ENCODE measurements at regions not wholly inside any gene's neighbourhood (a gene's known extent, or its start where the extent isn't known, plus 50 kb on each side); places are given as distances from the start of the nearest gene placed in this dataset.

DNA sequence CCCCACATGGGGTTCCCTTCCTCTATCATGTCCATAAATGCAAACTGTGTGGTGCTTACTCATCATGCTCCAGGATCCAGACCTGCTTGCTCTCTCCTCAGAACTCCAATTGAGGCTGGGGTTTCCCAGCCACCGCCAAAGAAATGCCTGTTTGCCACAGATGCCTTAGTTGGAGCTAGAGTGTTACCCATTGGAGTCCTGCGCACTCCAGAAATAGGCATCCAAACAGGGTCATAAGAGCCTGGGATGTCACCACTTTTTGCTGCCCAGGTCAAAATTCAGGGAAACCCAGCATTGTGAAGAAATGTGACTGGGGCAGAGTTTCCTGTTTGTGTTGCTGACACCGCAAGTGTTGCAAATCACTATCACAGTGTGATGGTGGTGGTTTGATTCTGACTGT lies 60.7 kb upstream of the SPDL1 start (continued):
- no peak for TF ChIP-seq ATF3 (IDR thresholded peaks at IDR 0.05)
- no peak for TF ChIP-seq ELF1 (IDR thresholded peaks at IDR 0.05; ENCODE audit: borderline replicate concordance, low read depth)
- TF ChIP-seq TCF7L2 (IDR thresholded peaks at IDR 0.05; ENCODE audit: borderline replicate concordance, extremely low read depth, insufficient read depth, insufficient read length): no peak
- no peak for TF ChIP-seq CEBPB (IDR thresholded peaks at IDR 0.05; ENCODE audit: low read depth)
- TF ChIP-seq MAX (IDR thresholded peaks at IDR 0.05): no peak

- no peak for ATAC-seq
- BruUV-seq (replicated peaks): no TSS peak
- CTCF ChIA-PET: no interaction called here
- Histone ChIP-seq H3K27me3 (ENCODE audit: insufficient read depth, low read length) (no peaks in the 10 kb centered on the region), H3K79me2 (ENCODE audit: insufficient read depth, low read length) (no peaks in the 10 kb centered on the region), H2AFZ (ENCODE audit: low read depth, low read length, poor library complexity, severe bottlenecking) (no peak overlapping the region), H3K4me3 (replicated peaks in 1 of 2; ENCODE audit: low read depth in 1 of 2, low read length in 2 of 2) (no peak overlapping the region), H3K9ac (ENCODE audit: low read length) (no peak overlapping the region), H3K27ac (ENCODE audit: low read depth, low read length) (no peak overlapping the region), H3K4me1 (ENCODE audit: control insufficient read depth in 1 of 2, insufficient read depth in 2 of 2, low read length in 2 of 2) (no peaks in the 10 kb centered on the region), H3K4me2 (ENCODE audit: low read length) (no peak overlapping the region), H3K9me2 (ENCODE audit: insufficient read depth) (no peaks in the 10 kb centered on the region), H3K36me3 (ENCODE audit: control insufficient read depth in 1 of 2, insufficient read depth in 2 of 2, low read length in 2 of 2) (no peaks in the 10 kb centered on the region), H3K9me3 (ENCODE audit: control insufficient read depth in 1 of 2, insufficient read depth in 1 of 2, low read depth in 1 of 2, low read length in 2 of 2) (no peaks in the 10 kb centered on the region), H4K20me1 (ENCODE audit: insufficient read depth) (no peaks in the 10 kb centered on the region)
- POLR2A ChIA-PET: no interaction called here
- RAD21 ChIA-PET (ENCODE audit: low non-redundant PET in 1 of 2, low total read pairs in 2 of 2, uncharacterized antibody in 2 of 2, unreplicated experiment in 2 of 2): no interaction called here
- no peak for TF ChIP-seq EZH2 (IDR thresholded peaks at IDR 0.05)
- no peak for TF ChIP-seq POLR2A (IDR thresholded peaks at IDR 0.05; ENCODE audit: borderline replicate concordance, extremely low read depth, insufficient read depth, insufficient read length)
- intact Hi-C loops (cut with micrococcal nuclease): no loop called here
- no peak for DNase-seq (ENCODE audit: low read depth, low spot score)
These were observed 62.1 kb upstream of the SPDL1 start for GRCh38 chr5:169521366-169521983.

- H3K4me3 ChIP-seq (replicated peaks in 1 of 2; ENCODE audit: low read depth in 1 of 2, low read length in 2 of 2): no peak overlapping the region
- no peaks in the 10 kb centered on the region for H3K79me2 ChIP-seq (ENCODE audit: insufficient read depth, low read length)
- no peaks in the 10 kb centered on the region for H3K9me2 ChIP-seq (ENCODE audit: insufficient read depth)
- no peaks in the 10 kb centered on the region for H3K27me3 ChIP-seq (ENCODE audit: insufficient read depth, low read length)
- H3K9me3 ChIP-seq (ENCODE audit: control insufficient read depth in 1 of 2, insufficient read depth in 1 of 2, low read depth in 1 of 2, low read length in 2 of 2): no peaks in the 10 kb centered on the region
- no TSS peak for BruUV-seq (replicated peaks)
- ChIA-PET POLR2A (no interaction called here), RAD21 (ENCODE audit: low non-redundant PET in 1 of 2, low total read pairs in 2 of 2, uncharacterized antibody in 2 of 2, unreplicated experiment in 2 of 2) (no interaction called here), CTCF (no interaction called here)
- no peak for DNase-seq (ENCODE audit: low read depth, low spot score)
- H3K36me3 ChIP-seq (ENCODE audit: control insufficient read depth in 1 of 2, insufficient read depth in 2 of 2, low read length in 2 of 2): no peaks in the 10 kb centered on the region
- no peak for TF ChIP-seq POLR2AphosphoS5 (IDR thresholded peaks at IDR 0.05; ENCODE audit: low read depth, low read length)
- no peak for TF ChIP-seq SP1 (IDR thresholded peaks at IDR 0.05; ENCODE audit: low read depth)
- no peak for TF ChIP-seq EZH2 (IDR thresholded peaks at IDR 0.05)
- no peak for TF ChIP-seq YY1 (IDR thresholded peaks at IDR 0.05; ENCODE audit: extremely low read depth, insufficient replicate concordance, low read depth, low read length)
- TF ChIP-seq ELF1 (IDR thresholded peaks at IDR 0.05; ENCODE audit: borderline replicate concordance, low read depth): no peak
- TF ChIP-seq RAD21 (IDR thresholded peaks at IDR 0.05; ENCODE audit: low read depth): no peak
- TF ChIP-seq CTCF (IDR thresholded peaks at IDR 0.05 in 2 of 3, conservative IDR thresholded peaks at IDR 0.05 in 1 of 3; ENCODE audit: borderline replicate concordance in 1 of 3, insufficient read depth in 1 of 3, low read depth in 2 of 3, low read length in 2 of 3): no peak
- intact Hi-C loops (cut with micrococcal nuclease): no loop called here
- H3K4me1 ChIP-seq (ENCODE audit: control insufficient read depth in 1 of 2, insufficient read depth in 2 of 2, low read length in 2 of 2): no peaks in the 10 kb centered on the region
- H3K9ac ChIP-seq (ENCODE audit: low read length): no peak overlapping the region
- no peak overlapping the region for H3K4me2 ChIP-seq (ENCODE audit: low read length)
- H3K27ac ChIP-seq (ENCODE audit: low read depth, low read length): no peak overlapping the region
- ATAC-seq: no peak
- H2AFZ ChIP-seq (ENCODE audit: low read depth, low read length, poor library complexity, severe bottlenecking): no peak overlapping the region
- no peaks in the 10 kb centered on the region for H4K20me1 ChIP-seq (ENCODE audit: insufficient read depth)
These were observed 64.2 kb upstream of the SPDL1 start for GRCh38 chr5:169519358-169519757.

All from HCT116 (cell line).